BJ (cell line): ENCODE measurements at regions not wholly inside any gene's neighbourhood (a gene's known extent, or its start where the extent isn't known, plus 50 kb on each side); places are given as distances from the start of the nearest gene placed in this dataset.

Experiments used
- CTCF ChIA-PET: fragments of 350-600 bp; formaldehyde crosslinking; extraction: SDS; loops from one replicate; lab custom pipeline; 2021; ENCODE audit warnings: antibody characterized with exemption, inconsistent platforms; lab: Yijun Ruan, JAX
- POLR2A ChIA-PET: fragments of 300-600 bp; sonication (Branson Sonifier 250); formaldehyde crosslinking; extraction: SDS; loops from one replicate; lab custom pipeline; 2021; ENCODE audit warnings: antibody characterized with exemption; lab: Charles Lee
- DNase-seq: peaks from one replicate; pipeline ENCODE4 v3.0.0-alpha.2; 2011; ENCODE audit warnings: low read depth
- H3K27me3 ChIP-seq: 2 replicates; pipeline ENCODE4 v1.6.0; 2011; ENCODE audit warnings: low read length; ENCODE audit not compliant: control insufficient read depth, insufficient read depth
- H3K36me3 ChIP-seq: 2 replicates; pipeline ENCODE4 v1.5.1; 2011; ENCODE audit warnings: low read length; ENCODE audit not compliant: control insufficient read depth, insufficient read depth
- H3K4me3 ChIP-seq: 2 replicates; pipeline ENCODE4 v1.5.1; 2011; ENCODE audit warnings: low read depth, mild to moderate bottlenecking, control low read depth, low read length
- TF ChIP-seq, protein P1 (sequence below): IDR thresholded peaks from 2 replicates; pipeline ENCODE4 v1.5.1; 2011; ENCODE audit warnings: low read depth, mild to moderate bottlenecking, control low read depth, inconsistent platforms, low read length, moderate library complexity; ENCODE audit not compliant: insufficient read depth

DNA sequence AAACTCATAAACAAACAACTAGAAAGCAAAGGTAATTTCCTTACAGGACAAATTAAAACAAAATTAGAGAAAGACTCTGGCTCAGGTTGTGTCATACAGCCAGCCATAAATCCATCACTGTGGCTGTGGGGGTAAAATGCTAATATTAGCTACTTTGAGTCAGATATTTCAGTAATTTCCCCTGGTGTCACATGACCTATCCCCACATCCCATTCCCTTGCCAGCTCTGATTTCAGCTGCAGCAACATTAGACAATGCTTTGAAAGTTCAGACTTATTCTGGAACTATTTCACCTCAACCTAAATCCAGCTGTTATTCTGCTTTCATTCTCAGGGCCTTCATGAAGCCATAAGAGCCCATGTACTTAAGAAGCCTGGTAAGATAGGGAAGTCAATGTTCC lies 55.3 kb downstream of the RPL10L start:
- ChIA-PET CTCF (no interaction called here), POLR2A (interaction anchor here (0.6 kb wide), 1 partner anchor 1708 kb away, joined by 3 read pairs; no protein-coding TSS in a partner anchor)
- TF ChIP-seq, protein P1, sequence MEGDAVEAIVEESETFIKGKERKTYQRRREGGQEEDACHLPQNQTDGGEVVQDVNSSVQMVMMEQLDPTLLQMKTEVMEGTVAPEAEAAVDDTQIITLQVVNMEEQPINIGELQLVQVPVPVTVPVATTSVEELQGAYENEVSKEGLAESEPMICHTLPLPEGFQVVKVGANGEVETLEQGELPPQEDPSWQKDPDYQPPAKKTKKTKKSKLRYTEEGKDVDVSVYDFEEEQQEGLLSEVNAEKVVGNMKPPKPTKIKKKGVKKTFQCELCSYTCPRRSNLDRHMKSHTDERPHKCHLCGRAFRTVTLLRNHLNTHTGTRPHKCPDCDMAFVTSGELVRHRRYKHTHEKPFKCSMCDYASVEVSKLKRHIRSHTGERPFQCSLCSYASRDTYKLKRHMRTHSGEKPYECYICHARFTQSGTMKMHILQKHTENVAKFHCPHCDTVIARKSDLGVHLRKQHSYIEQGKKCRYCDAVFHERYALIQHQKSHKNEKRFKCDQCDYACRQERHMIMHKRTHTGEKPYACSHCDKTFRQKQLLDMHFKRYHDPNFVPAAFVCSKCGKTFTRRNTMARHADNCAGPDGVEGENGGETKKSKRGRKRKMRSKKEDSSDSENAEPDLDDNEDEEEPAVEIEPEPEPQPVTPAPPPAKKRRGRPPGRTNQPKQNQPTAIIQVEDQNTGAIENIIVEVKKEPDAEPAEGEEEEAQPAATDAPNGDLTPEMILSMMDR = no peak
- H3K4me3 ChIP-seq = no peak overlapping the region
- no peaks in the 10 kb centered on the region for H3K27me3 ChIP-seq
- DNase-seq = no peak
- no peaks in the 10 kb centered on the region for H3K36me3 ChIP-seq

GRCh38 chr14:46582826-46583225 lies 68.8 kb downstream of the RPL10L start:
- POLR2A ChIA-PET = no interaction called here
- CTCF ChIA-PET = no interaction called here
- Histone ChIP-seq H3K4me3 (no peak overlapping the region), H3K27me3 (no peaks in the 10 kb centered on the region), H3K36me3 (no peaks in the 10 kb centered on the region)
- no peak for DNase-seq
- TF ChIP-seq, protein P1 = no peak

- H3K27me3 ChIP-seq = no peaks in the 10 kb centered on the region
- ChIA-PET POLR2A (no interaction called here), CTCF (interaction anchor here (0.8 kb wide), 1 partner anchor 45 kb away, joined by 3 read pairs; no protein-coding TSS in a partner anchor)
- TF ChIP-seq, protein P1 = 0 out of 2 replicates have a peak, but pooled peaks have one; percentile 10
- no peak overlapping the region for H3K4me3 ChIP-seq
- H3K36me3 ChIP-seq = no peaks in the 10 kb centered on the region
- no peak for DNase-seq
Observed at GRCh38 chr14:46581036-46581671, 70.4 kb downstream of the RPL10L start.

GRCh38 chr14:46574978-46575375 lies 76.6 kb downstream of the RPL10L start:
- ChIA-PET POLR2A (no interaction called here), CTCF (no interaction called here)
- DNase-seq = no peak
- Histone ChIP-seq H3K36me3 (no peaks in the 10 kb centered on the region), H3K27me3 (no peaks in the 10 kb centered on the region), H3K4me3 (no peak overlapping the region)
- TF ChIP-seq, protein P1 = no peak

DNA sequence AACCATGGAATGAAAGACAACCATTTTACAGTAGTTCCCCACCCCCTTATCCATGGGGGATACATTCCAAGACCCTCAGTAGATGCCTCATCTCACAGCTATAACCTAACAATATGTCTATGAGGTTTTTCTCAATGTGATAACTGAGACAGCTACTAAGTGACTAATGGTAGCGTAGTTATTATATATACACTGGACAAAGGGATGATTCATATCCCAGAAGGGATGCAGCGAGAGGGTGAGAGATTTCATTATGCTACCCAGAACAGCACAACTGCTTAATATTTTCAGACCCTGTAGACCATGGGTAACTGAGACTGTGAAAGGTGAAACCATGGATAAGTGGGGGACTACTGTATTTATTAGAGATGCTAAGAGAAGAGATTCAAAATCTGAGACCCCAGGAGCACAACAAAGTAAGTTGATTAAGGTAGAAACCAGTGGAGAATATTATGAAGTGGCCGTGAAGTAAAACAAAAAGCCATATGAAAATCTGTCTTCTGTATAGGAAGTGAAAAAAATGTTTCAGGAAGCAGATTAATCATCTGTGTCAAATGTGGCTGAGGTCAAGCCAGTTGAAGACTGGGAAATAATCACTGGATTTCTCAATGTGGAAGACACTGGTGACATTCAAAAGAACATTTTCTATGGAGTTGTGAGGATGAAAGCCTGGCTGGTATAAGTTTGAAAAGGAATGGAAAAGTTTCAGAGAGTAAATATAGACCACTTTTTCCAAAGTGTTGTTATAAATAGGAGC lies 77.2 kb downstream of the RPL10L start:
- Histone ChIP-seq H3K27me3 (no peaks in the 10 kb centered on the region), H3K4me3 (no peak overlapping the region), H3K36me3 (no peaks in the 10 kb centered on the region)
- TF ChIP-seq, protein P1 = no peak
- POLR2A ChIA-PET = no interaction called here
- DNase-seq = no peak
- CTCF ChIA-PET = no interaction called here
